AG04450 (cell line): ENCODE measurements at regions not wholly inside any gene's neighbourhood (a gene's known extent, or its start where the extent isn't known, plus 50 kb on each side); places are given as distances from the start of the nearest gene placed in this dataset.
"Not testable (repeated sequence)": the region's sequence is repeated elsewhere in the genome, so short reads cannot be mapped to it uniquely, and the experiment has no call there.

Experiments
- CTCF ChIA-PET: fragments of 300-600, 350-600 bp; formaldehyde crosslinking; extraction: SDS; loops from one replicate; lab custom pipeline; 2022; ENCODE audit warnings: antibody characterized with exemption, inconsistent platforms; lab: Charles Lee
- POLR2A ChIA-PET: fragments of 350-600 bp; formaldehyde crosslinking; extraction: SDS; loops from one replicate; lab custom pipeline; 2021; ENCODE audit warnings: antibody characterized with exemption, inconsistent platforms; lab: Yijun Ruan, JAX
- DNase-seq: peaks from one replicate; pipeline ENCODE4 v3.0.0-alpha.2; 2011; ENCODE audit warnings: low read depth, low spot score
- H3K27ac ChIP-seq: one replicate; pipeline ENCODE4 v1.5.1; 2012; ENCODE audit warnings: low read depth, low read length, control low read depth
- H3K27me3 ChIP-seq: one replicate; pipeline ENCODE4 v1.6.0; 2012; ENCODE audit warnings: low read length; ENCODE audit not compliant: control insufficient read depth, insufficient read depth
- H3K4me3 ChIP-seq: 2 replicates; pipeline ENCODE4 v1.5.1; 2011; ENCODE audit warnings: mild to moderate bottlenecking, low read depth, low read length, control low read depth
- H3K9me3 ChIP-seq: 2 replicates; pipeline ENCODE4 v1.5.1; 2012; ENCODE audit warnings: low read length; ENCODE audit not compliant: control insufficient read depth, insufficient read depth
- TF ChIP-seq, protein P1 (sequence below): IDR thresholded peaks from 2 replicates; pipeline ENCODE4 v1.5.1; 2011; ENCODE audit warnings: low read depth, low read length, control low read depth, inconsistent platforms

GRCh38 chr11:28792856-28793255 is 684.7 kb downstream of the METTL15 start:
- TF ChIP-seq, protein P1, sequence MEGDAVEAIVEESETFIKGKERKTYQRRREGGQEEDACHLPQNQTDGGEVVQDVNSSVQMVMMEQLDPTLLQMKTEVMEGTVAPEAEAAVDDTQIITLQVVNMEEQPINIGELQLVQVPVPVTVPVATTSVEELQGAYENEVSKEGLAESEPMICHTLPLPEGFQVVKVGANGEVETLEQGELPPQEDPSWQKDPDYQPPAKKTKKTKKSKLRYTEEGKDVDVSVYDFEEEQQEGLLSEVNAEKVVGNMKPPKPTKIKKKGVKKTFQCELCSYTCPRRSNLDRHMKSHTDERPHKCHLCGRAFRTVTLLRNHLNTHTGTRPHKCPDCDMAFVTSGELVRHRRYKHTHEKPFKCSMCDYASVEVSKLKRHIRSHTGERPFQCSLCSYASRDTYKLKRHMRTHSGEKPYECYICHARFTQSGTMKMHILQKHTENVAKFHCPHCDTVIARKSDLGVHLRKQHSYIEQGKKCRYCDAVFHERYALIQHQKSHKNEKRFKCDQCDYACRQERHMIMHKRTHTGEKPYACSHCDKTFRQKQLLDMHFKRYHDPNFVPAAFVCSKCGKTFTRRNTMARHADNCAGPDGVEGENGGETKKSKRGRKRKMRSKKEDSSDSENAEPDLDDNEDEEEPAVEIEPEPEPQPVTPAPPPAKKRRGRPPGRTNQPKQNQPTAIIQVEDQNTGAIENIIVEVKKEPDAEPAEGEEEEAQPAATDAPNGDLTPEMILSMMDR, result no peak
- POLR2A ChIA-PET, result no interaction called here
- Histone ChIP-seq H3K9me3 (no peaks in the 10 kb centered on the region), H3K27ac (no peak overlapping the region), H3K4me3 (no peak overlapping the region), H3K27me3 (no peaks in the 10 kb centered on the region)
- no peak for DNase-seq
- CTCF ChIA-PET, result no interaction called here

DNA sequence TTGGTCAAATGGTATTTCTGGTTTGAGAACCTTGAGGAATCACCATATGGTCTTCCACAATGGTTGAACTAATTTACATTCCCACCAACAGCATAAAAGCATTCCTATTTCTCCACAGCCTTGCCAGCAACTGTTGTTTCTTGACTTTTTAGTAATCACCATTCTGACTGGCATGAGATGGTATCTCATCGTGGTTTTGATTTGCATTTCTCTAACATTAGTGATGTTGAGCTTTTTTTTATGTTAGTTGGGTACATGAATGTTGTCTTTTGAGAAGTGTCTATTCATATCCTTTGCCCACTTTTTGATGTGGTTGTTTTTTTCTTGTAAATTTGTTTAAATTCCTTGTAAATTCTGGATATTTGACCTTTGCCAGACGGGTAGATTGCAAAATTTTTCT is 679.7 kb downstream of the METTL15 start:
- H3K27me3 ChIP-seq, H3K4me3 ChIP-seq, CTCF ChIA-PET, H3K27ac ChIP-seq, POLR2A ChIA-PET, DNase-seq, H3K9me3 ChIP-seq: not testable (repeated sequence)

- ChIA-PET CTCF (no interaction called here), POLR2A (no interaction called here)
- no peak overlapping the region for H3K4me3 ChIP-seq
- no peak overlapping the region for H3K27ac ChIP-seq
- no peak for DNase-seq
- peaks cover 16% of the 10 kb centered on the region for H3K9me3 ChIP-seq
- H3K27me3 ChIP-seq, result no peaks in the 10 kb centered on the region
- TF ChIP-seq, protein P1, result no peak
Measured at GRCh38 chr11:28777126-28777525, 668.9 kb downstream of the METTL15 start.

DNA sequence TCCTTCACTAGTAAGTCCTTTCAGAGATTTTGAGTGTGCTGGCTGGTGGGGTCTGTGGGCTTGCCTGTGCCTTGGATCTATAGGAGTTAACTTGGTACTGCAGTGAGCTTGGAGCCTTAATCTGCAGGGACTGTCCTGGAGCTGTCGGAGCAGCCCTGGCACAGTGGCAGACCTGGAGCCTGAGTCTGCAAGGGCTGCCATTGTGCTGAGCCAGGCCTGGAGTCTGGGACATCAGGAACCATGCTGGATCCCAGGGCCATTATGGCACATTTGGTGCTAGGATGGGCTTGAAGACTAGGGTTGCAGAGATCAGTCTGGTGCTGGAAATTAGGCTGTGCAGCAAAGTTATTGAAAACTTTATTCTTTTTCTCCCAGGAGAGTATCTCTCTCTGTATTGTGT is 665.4 kb downstream of the METTL15 start:
- Histone ChIP-seq H3K9me3 (peaks cover 13% of the 10 kb centered on the region), H3K4me3 (no peak overlapping the region), H3K27me3 (no peaks in the 10 kb centered on the region), H3K27ac (no peak overlapping the region)
- POLR2A ChIA-PET, result no interaction called here
- no peak for DNase-seq
- CTCF ChIA-PET, result no interaction called here
- TF ChIP-seq, protein P1, result no peak

GRCh38 chr11:28770806-28771205 is 662.6 kb downstream of the METTL15 start:
- TF ChIP-seq, protein P1, result no peak
- POLR2A ChIA-PET, result no interaction called here

DNA sequence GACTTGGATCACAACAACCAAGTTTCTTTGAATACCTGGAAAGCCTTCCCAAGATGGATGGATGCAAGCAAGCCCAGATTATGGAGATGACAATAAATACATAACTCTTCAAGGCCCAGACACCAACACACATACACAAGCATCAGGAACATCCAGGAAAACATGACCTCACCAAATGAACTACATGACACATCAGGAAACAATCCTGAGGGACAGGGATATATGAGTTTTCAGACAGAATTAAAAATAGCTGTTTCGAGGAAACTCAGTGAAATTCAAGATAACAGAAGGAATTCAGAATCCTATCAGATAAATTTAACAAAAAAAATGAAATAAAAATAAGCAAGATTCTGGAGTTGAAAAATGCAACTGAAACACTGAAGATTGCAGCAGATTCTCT is 659.4 kb downstream of the METTL15 start:
- Histone ChIP-seq H3K27me3 (no peaks in the 10 kb centered on the region), H3K4me3 (no peak overlapping the region), H3K27ac (no peak overlapping the region), H3K9me3 (peaks cover 6% of the 10 kb centered on the region; the same call in 1 of the 2 replicates)
- DNase-seq, result no peak
- CTCF ChIA-PET, result no interaction called here
- TF ChIP-seq, protein P1, result no peak
- POLR2A ChIA-PET, result no interaction called here

More at GRCh38 chr11:28770806-28771205, 662.6 kb downstream of the METTL15 start:
- CTCF ChIA-PET, result no interaction called here
- Histone ChIP-seq H3K27me3 (no peaks in the 10 kb centered on the region), H3K27ac (no peak overlapping the region), H3K4me3 (no peak overlapping the region), H3K9me3 (peaks cover 14% of the 10 kb centered on the region)
- no peak for DNase-seq
